ENCODE measurements at regions not wholly inside any gene's neighbourhood (a gene's known extent, or its start where the extent isn't known, plus 50 kb on each side); places are given as distances from the start of the nearest gene placed in this dataset.

DNA sequence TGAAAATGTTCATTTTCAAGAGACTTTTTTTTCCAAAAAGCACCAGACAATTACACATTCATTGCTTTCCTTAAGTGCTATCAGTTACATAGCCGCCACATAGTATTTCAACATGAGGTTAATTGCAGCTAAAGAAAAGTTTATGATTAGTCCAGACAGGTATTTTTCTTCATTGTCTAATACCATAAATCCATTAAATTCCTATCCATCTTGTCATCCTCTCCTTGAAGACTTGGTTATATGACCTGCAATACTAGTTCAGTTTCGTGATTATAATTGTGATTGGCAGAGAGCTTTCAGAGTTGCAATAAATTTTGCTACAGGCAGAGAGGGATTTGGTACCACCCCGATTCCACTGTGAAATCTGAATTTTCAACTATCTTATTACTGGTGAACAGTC lies 437.7 kb downstream of the GPATCH2 start:
- no peaks in the 10 kb centered on the region for H3K36me3 Mint-ChIP-seq
- H3K4me1 Mint-ChIP-seq = no peaks in the 10 kb centered on the region
- no peaks in the 10 kb centered on the region for H3K27me3 Mint-ChIP-seq
- no peak for DNase-seq
- no peak overlapping the region for H3K27ac Mint-ChIP-seq
- no peak overlapping the region for H3K4me3 Mint-ChIP-seq
- H3K9me3 Mint-ChIP-seq = peaks cover 5% of the 10 kb centered on the region

DNA sequence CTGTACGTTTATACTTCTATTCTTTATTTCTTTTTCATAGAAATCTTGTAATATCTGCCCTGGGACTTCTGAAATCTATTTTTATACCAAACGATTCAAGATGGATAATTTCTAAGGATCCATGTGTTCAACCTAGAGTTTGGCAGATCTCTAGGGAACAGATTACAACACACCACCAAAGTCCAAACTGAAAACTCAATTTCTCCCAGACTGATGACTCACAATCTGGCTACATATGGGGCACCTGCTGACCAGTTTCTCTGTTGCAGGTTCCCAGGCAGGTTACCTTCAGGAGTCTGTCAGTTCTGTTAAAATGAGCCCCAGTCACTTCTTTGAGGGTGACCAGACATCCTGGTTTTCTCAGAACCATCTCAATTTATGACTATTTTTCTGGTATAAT lies 439.4 kb downstream of the GPATCH2 start:
- Mint-ChIP-seq H3K9me3 (peaks cover 6% of the 10 kb centered on the region), H3K36me3 (no peaks in the 10 kb centered on the region), H3K4me1 (no peaks in the 10 kb centered on the region), H3K27me3 (no peaks in the 10 kb centered on the region), H3K4me3 (no peak overlapping the region), H3K27ac (no peak overlapping the region)
- no peak for DNase-seq

DNA sequence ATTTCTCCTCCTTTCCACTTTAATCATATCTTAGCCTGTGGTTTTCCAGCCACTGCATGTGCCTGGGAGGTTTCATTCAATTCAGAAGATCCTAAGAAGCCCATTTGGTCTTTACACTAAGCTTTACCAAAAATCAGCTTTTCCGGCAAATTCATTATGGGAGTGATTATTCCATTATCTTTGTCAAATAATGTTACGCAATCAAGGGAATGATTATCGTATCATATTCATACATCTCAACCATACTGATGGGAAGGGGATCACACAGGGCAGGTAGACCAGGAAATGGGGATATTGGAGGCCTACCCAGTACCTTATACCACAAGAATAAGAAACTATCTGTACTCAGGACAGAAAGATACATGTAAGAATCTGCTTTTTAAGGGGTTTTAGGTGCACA lies 440.5 kb downstream of the GPATCH2 start:
- no peaks in the 10 kb centered on the region for H3K27me3 Mint-ChIP-seq
- H3K27ac Mint-ChIP-seq = no peak overlapping the region
- H3K36me3 Mint-ChIP-seq = no peaks in the 10 kb centered on the region
- H3K4me1 Mint-ChIP-seq = no peaks in the 10 kb centered on the region
- no peak overlapping the region for H3K4me3 Mint-ChIP-seq
- peaks cover 5% of the 10 kb centered on the region for H3K9me3 Mint-ChIP-seq
- no peak for DNase-seq

- Mint-ChIP-seq H3K27me3 (no peaks in the 10 kb centered on the region), H3K36me3 (no peaks in the 10 kb centered on the region), H3K9me3 (peaks cover 5% of the 10 kb centered on the region), H3K4me1 (no peaks in the 10 kb centered on the region), H3K4me3 (no peak overlapping the region), H3K27ac (no peak overlapping the region)
- no peak for DNase-seq
Measured at GRCh38 chr1:217189362-217189761, 441.5 kb downstream of the GPATCH2 start.

DNA sequence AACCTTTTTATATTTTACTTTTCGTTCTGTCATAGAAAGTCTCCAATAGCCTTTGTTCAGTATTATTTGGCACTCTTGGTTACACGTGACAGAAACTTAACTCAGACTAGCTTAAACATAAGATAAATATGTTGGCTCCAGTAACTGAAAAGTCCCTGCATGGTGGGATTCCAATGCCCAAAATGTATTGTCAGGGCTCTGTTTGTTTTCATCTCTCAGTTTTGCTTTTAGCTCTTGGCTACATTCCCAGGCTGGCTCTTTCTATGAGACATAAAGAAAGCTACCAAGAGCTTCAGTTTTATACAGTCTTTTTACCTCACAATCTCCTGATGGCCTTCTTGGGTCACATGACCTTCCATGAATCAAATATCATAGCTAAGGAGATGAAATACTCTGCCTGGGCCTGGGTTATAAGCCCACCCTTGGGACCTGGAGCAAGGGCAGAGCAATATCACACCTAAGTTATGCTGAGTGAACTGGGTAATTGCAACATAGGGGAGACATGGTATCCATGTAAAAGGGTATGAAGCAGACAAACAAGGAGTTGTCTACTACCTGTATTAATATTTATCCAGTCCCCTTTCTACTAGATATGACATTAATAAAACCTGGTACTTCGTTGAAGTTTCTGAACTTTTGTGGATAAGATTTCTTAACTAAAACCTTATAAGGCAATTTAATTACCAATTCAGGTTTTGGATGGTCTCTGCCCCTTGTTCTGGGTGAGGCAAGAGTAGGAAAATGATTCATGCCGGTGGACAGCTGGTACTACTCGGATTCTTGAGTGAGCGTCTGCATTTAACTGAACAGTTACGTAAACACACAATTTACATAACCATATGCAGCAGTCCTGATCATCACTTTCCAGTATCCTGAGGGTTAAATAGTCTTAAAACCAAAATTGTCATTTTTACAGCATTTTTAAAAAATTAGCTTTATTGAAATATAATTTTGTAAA lies 442.3 kb downstream of the GPATCH2 start:
- H3K27me3 Mint-ChIP-seq = no peaks in the 10 kb centered on the region
- H3K4me1 Mint-ChIP-seq = no peaks in the 10 kb centered on the region
- H3K27ac Mint-ChIP-seq = no peak overlapping the region
- no peaks in the 10 kb centered on the region for H3K36me3 Mint-ChIP-seq
- no peak overlapping the region for H3K4me3 Mint-ChIP-seq
- no peak for DNase-seq
- peaks cover 5% of the 10 kb centered on the region for H3K9me3 Mint-ChIP-seq

DNA sequence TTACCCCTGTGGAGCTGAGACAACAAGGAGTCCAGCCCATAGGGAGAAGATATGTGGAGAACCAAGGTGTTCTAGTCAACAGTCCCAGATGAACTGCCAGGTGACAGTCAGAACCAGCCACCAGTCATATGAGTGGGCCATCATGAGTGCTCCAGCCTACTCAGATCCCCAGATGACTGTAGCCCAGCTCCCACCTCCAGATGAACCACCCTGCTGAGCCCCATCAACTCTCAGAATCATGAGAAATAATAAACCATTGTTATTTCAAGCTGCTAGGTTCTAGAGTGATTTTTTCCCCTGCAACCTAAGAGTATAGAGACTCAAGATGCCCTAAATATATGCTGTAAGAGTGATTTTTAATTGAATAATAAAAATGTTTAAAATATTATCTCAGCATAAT lies 444.2 kb downstream of the GPATCH2 start:
- no peak overlapping the region for H3K27ac Mint-ChIP-seq
- no peaks in the 10 kb centered on the region for H3K27me3 Mint-ChIP-seq
- no peaks in the 10 kb centered on the region for H3K4me1 Mint-ChIP-seq
- H3K9me3 Mint-ChIP-seq = peaks cover 4% of the 10 kb centered on the region
- no peak for DNase-seq
- no peaks in the 10 kb centered on the region for H3K36me3 Mint-ChIP-seq
- no peak overlapping the region for H3K4me3 Mint-ChIP-seq

GRCh38 chr1:217184854-217185253 lies 446.0 kb downstream of the GPATCH2 start:
- Mint-ChIP-seq H3K36me3 (no peaks in the 10 kb centered on the region), H3K27ac (no peak overlapping the region), H3K4me1 (no peaks in the 10 kb centered on the region), H3K27me3 (no peaks in the 10 kb centered on the region), H3K4me3 (no peak overlapping the region), H3K9me3 (peaks cover 4% of the 10 kb centered on the region)
- no peak for DNase-seq

DNA sequence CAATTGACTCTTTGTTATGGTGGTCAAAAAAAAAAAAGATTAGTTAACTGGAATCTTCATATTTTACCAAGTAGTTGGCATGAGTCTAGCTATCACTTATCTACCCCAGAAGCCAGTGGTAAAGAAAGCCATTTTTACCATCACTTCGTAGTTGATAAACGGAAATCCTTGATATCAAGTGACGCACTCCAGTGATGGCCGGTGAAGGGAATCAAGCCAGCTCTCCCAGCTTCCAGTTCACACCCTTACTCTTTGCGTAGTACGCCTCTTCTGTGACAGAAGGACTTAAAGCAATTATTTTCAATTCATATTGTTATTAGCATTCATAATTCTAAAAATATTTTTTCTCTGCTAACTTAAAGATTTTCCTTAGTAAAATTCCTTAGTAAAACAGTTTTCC lies 447.9 kb downstream of the GPATCH2 start:
- H3K36me3 Mint-ChIP-seq = no peaks in the 10 kb centered on the region
- peaks cover 4% of the 10 kb centered on the region for H3K9me3 Mint-ChIP-seq
- no peak overlapping the region for H3K27ac Mint-ChIP-seq
- DNase-seq = no peak
- H3K4me1 Mint-ChIP-seq = no peaks in the 10 kb centered on the region
- no peak overlapping the region for H3K4me3 Mint-ChIP-seq
- H3K27me3 Mint-ChIP-seq = no peaks in the 10 kb centered on the region

DNA sequence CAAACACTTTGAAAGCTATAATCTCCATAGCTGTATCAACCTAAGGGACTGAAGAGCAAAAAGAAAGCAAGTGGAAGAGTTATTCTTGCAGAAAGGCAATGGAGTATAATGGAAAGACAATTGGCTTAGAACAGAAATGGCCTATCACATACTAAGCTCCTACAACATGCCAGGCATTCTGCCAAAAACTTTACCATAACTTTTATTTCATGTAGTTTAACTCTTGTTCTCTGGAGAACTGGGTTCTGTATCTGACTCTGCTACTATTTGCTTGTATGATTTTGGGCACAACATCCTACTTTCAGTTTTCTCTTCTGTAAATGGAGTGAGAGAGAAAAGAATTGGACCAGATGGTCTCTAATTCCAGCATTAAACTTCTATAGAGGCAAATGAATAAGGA lies 449.1 kb downstream of the GPATCH2 start:
- Mint-ChIP-seq H3K9me3 (no peaks in the 10 kb centered on the region), H3K4me1 (no peaks in the 10 kb centered on the region), H3K27me3 (no peaks in the 10 kb centered on the region), H3K4me3 (no peak overlapping the region), H3K27ac (no peak overlapping the region), H3K36me3 (no peaks in the 10 kb centered on the region)
- DNase-seq = no peak

DNA sequence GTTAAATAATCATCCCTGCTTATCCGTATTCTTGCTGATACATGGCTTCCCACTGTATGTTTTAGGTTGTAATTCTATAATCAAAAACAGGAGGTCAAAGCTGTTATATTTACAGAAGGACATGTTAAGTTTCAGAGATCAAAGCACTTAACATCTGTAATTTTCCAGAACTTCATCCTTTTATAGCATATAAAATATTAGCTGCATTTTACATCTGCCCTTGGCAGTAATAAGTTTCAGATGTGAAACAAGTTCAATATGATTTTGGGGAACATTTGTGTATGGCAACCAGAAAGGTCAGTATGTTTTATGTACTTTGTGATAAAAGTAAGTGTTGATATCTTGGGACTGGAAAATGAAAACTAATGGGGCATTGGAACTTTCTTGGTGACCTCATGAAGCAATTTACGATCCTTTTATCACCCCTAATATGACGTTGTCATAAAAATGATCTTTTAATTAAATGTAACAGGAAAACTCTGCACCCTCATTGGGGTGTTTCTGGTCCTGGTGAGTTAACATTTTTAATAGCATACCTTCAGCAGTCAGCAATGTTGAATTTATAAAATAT lies 449.6 kb downstream of the GPATCH2 start:
- Mint-ChIP-seq H3K36me3 (no peaks in the 10 kb centered on the region), H3K4me1 (no peaks in the 10 kb centered on the region), H3K4me3 (no peak overlapping the region), H3K9me3 (no peaks in the 10 kb centered on the region), H3K27me3 (no peaks in the 10 kb centered on the region), H3K27ac (no peak overlapping the region)
- DNase-seq = no peak

DNA sequence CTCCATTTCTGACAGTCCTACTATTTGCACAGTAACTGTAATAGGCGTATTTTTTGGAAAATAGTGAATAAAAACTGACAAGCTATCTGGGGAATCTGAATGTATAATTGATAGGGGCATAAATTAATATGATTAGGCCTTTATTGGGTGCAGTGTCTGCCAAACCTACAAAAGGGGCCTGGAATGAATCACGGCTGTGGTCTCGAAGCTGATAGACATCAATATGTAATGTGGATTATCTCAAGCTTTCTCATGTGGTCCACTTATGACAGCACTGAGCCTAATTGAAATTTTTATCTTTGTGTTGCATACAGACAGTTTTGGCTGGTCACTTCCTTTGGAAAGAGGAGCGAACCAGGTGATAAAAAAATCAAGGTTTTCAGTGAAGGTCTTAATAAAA lies 450.4 kb downstream of the GPATCH2 start:
- Mint-ChIP-seq H3K27me3 (no peaks in the 10 kb centered on the region), H3K36me3 (no peaks in the 10 kb centered on the region), H3K27ac (no peak overlapping the region), H3K9me3 (no peaks in the 10 kb centered on the region), H3K4me1 (no peaks in the 10 kb centered on the region), H3K4me3 (no peak overlapping the region)
- DNase-seq = no peak

- no peak overlapping the region for H3K27ac Mint-ChIP-seq
- no peaks in the 10 kb centered on the region for H3K27me3 Mint-ChIP-seq
- H3K36me3 Mint-ChIP-seq = no peaks in the 10 kb centered on the region
- no peak overlapping the region for H3K4me3 Mint-ChIP-seq
- no peaks in the 10 kb centered on the region for H3K9me3 Mint-ChIP-seq
- no peaks in the 10 kb centered on the region for H3K4me1 Mint-ChIP-seq
- DNase-seq = no peak
Measured at GRCh38 chr1:217164403-217164802, 441.2 kb upstream of the ESRRG start.

DNA sequence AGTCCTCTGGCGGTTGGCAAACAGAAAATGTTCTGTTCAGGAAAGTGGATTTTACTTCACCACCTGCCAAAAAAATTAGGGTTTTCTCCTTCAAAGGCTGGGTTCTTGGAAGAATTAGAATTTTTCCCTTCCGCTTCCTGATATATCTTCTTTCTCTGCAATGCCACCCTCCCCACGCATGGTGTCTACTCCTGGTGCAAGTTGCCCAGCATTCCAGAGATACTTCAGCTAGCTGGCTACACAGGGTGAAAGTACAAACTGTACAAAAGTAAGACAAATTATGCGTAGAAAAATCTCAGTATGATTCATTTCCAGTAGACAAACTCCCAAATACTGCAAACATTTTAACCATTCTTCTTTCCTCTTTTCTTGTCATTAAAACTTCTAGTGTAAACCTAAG lies 430.1 kb upstream of the ESRRG start:
- Mint-ChIP-seq H3K27ac (no peak overlapping the region), H3K27me3 (no peaks in the 10 kb centered on the region), H3K9me3 (peaks cover 5% of the 10 kb centered on the region), H3K4me3 (no peak overlapping the region), H3K4me1 (no peaks in the 10 kb centered on the region), H3K36me3 (no peaks in the 10 kb centered on the region)
- DNase-seq = no peak

DNA sequence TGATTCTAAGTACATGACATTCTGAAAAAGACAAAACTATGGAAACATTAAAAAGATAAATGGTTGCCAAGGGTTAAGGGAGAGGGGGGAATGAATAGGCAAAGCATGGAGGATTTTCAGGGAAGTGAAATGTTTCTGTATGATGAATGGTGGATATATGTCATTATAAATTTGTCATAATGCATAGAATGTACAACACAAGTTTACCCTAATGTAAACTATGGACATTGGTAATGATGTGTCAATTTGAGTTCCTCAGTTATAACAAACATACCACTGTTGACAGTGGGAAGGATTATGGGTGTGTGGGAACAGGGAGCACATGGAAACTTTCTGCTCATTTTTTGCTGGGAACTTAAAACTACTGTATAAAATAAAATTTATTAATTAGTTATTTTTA lies 427.1 kb upstream of the ESRRG start:
- Mint-ChIP-seq H3K27me3 (peaks cover 2% of the 10 kb centered on the region), H3K27ac (no peak overlapping the region), H3K36me3 (no peaks in the 10 kb centered on the region), H3K4me3 (no peak overlapping the region), H3K4me1 (no peaks in the 10 kb centered on the region), H3K9me3 (peaks cover 7% of the 10 kb centered on the region)
- DNase-seq = no peak

- Mint-ChIP-seq H3K36me3 (no peaks in the 10 kb centered on the region), H3K27ac (no peak overlapping the region), H3K9me3 (peaks cover 11% of the 10 kb centered on the region), H3K4me3 (no peak overlapping the region), H3K4me1 (no peaks in the 10 kb centered on the region), H3K27me3 (peaks cover 3% of the 10 kb centered on the region)
- DNase-seq = no peak
Measured at GRCh38 chr1:217149791-217150190, 426.6 kb upstream of the ESRRG start.

GRCh38 chr1:217141711-217142110 lies 418.5 kb upstream of the ESRRG start:
- no peak for DNase-seq
- H3K9me3 Mint-ChIP-seq = peaks cover 7% of the 10 kb centered on the region
- H3K36me3 Mint-ChIP-seq = peaks cover 3% of the 10 kb centered on the region
- no peak overlapping the region for H3K27ac Mint-ChIP-seq
- peaks cover 62% of the 10 kb centered on the region for H3K27me3 Mint-ChIP-seq
- H3K4me1 Mint-ChIP-seq = peaks cover 1% of the 10 kb centered on the region
- no peak overlapping the region for H3K4me3 Mint-ChIP-seq
